ENCODE measurements at regions not wholly inside any gene's neighbourhood (a gene's known extent, or its start where the extent isn't known, plus 50 kb on each side); places are given as distances from the start of the nearest gene placed in this dataset.
"Not testable (repeated sequence)": the region's sequence is repeated elsewhere in the genome, so short reads cannot be mapped to it uniquely, and the experiment has no call there.

DNA sequence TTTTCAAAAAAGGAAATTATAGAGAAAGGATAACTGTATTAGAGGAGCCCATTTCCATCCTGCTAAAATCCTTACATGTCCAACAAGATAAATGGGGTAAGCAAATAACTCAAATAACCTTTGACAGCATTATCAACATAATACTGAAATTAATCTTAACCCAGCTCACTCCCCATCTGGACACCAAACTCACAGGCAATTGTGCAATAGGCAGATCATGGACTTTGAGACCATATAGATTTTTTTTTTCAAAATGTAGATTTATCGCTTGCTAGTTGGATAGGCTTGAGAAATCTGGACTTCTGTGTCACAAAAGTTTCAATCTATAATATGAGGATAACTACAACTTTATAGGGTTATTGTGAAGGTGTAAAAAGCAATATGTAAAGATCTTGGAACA, 134.4 kb upstream of the ASCC3 start:
- DNase-seq = no peak

DNA sequence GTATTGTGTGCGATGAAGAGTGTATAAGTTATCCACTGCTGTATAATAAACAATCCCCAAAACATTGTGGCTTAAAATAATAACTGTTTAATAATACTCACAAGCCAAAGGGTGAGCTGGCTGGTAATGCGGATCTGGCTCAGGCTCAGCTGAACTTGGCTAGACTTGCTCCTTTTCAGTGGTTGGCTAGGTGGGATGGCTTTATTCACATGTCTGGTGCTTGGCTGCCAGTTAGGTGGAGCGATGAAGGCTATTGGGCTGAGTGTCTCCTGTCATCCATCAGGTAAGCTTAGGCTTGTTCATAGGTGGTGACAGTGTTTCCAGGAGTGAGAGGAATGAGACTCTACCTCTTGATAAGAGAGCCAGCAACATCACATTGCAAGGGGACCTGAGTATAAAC, 135.0 kb upstream of the ASCC3 start:
- no peak for DNase-seq

GRCh38 chr6:101018157-101018556, 137.0 kb upstream of the ASCC3 start:
- no peak for DNase-seq

DNA sequence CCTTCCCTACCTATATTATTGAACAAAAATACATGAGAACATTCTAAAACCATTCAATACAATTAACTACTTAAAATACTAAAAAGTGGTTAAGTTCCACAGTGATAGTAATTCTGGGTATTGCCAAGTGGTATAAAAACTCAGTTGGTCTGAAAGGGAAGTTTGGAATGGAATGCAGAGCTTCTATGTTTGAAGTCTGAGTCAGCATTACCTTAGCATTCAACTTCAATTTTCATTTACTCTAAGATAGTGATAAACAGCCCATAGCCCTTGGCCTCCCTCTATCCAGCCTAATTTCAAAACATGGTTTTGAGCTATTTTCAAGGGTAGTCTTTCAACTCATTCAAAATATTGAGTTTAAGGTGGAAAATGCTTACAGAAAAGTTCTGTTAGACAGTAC, 140.4 kb upstream of the ASCC3 start:
- DNase-seq = no peak

- DNase-seq = no peak
Measured at GRCh38 chr6:101042966-101043365, 161.8 kb upstream of the ASCC3 start.

GRCh38 chr6:101058296-101058695, 177.2 kb upstream of the ASCC3 start:
- DNase-seq = no peak

- DNase-seq = no peak
Measured at GRCh38 chr6:101066481-101066880, 185.4 kb upstream of the ASCC3 start.

- no peak for DNase-seq
Measured at GRCh38 chr6:101069191-101069795, 188.2 kb upstream of the ASCC3 start.

DNA sequence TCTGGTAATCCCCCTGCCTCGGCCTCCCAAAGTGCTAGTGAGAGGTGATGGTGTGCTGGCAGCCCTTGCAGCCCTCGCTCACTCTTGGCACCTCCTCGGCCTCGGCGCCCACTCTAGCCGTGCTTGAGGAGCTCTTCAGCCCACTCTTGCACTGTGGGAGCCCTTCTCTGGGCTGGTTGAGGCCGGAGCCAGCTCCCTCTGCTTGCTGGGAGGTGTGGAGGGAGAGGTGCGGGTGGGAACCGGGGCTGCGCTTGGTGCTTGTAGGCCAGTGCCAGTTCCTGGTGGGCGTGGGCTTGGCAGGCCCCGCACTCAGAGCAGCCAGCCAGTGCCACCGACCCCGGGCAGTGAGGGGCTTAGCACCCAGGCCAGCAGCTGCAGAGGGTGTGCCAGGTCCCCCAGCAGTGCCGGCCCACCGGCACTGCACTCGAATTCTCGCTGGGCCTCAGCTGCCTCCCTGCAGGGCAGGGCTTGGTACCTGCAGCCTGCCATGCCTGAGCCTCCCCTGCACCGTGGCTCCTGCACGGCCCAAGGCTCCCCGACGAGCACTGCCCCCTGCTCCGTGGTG, 189.0 kb upstream of the ASCC3 start:
- DNase-seq = no peak

DNA sequence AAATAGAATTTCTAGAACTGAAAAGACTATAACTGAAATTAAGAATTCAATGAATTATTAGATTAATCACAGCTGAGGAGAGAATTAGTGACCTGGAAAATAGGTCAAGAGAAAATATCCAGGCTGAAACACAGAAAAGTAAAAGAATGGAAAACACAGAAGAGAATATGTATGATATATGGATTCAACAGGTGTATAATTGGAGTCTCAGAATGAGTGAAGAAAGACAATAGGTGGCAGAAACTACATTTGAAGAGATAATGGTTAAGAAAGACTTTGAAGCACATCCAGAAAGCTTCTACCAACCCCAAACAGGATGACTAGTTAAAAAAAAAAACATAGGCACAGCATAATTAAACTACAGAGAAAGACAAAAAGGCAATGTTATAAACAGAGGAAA, 196.2 kb upstream of the ASCC3 start:
- DNase-seq = no peak

GRCh38 chr6:101079696-101080270, 198.7 kb upstream of the ASCC3 start:
- no peak for DNase-seq

DNA sequence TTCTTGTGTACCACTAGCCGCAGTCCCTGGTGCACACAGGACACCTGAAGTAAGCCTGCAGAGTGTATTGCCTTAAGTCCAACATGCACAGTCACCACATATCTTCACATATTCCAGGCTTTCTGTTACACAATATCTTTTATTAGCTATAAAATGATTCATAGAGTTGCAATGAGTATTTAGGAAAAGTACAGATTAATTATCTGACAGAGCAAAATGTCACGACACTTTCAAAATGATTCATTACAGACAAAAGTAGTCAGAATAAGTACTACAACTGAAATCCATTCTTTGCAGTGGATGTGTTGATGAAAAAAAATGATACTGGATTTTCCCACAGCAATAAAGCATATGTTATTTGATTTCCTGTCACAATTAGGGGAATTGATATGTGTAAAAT, 199.5 kb upstream of the ASCC3 start:
- no peak for DNase-seq

DNA sequence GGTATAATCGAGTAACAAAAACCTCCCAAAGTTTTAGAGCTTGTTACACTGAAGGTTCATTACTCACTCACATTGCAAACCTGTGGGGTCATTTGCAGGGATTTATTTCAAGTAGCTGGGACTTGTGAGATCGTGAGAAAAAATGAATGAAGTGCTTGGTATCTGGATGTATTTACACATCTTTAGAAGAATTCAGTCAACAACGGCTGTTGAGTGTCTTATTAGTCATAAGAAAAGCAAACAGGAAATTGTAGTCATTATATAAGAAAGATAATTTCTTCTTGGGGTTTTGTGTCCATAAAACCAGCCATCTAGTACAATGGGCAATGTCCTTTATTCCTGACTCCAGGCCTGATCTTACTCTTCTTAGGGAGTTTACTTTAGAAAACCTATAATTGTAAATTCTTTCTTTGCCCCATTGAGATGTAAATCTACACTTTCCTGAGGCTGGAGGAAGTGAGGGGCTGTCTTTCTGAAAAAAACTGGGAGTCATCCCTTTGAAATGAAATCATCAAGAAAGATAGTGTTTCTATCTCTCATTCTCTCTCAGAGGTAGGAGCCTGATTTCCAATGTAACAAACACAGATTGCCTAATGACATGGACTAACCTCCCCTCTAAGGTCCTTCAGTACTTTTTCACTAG, 202.5 kb upstream of the ASCC3 start:
- no peak for DNase-seq

GRCh38 chr6:101085327-101085726, 204.2 kb upstream of the ASCC3 start:
- DNase-seq = no peak

DNA sequence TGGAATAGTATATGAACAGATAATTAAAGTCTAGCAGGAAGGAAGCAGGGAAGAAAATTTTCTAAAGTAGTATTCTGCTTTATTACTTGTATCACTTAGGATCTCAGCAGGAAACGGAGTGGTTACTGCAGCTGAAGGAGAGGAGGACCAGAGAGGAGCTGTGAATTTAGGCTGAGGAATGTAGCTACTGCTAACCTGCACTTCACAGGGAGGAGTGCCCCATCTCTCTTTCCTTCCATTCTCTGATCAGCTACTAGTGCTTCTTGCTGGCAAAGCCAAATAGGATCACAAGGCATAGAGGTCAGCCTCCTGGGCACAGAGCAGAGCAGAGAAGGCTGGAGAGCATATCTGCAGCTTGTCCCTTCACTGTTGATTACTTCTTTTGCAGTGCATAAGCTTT, 205.3 kb upstream of the ASCC3 start:
- no peak for DNase-seq

DNA sequence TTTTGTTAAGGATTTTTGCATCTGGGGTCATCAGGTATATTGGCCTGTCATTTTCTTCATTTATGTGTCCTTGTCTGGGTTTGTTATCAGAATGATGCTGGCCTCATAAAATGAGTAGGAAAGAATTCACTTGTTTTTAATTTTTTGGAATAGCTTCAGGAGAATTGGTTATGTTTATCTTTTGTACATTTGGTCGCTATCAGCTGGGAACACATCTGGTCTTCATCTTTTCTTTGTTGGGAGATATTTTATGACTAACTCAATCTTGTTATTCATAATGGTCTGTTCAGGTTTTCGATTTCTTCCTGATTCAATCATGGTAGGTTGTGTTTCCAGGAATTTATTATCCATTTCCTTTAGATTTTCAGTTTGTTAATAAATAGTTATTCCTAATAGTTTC, 207.5 kb upstream of the ASCC3 start:
- no peak for DNase-seq

DNA sequence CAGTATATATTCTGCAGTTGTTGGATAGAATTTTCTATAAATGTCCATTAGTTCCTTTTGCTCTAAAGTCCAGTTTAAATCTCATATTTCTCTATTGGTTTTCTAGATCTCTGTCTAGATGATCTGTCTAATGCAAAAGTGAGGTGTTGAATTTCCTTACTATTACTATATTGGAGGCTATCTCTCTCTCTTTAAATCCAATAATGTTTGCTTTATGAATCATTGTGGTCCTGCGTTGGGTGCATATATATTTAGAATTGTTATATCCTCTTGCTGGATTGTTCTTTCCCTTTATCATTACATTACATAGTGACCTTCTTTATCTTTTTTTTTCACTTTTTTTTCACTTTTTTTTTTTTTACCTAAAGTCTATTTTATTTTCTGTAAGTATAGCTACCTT, 208.5 kb upstream of the ASCC3 start:
- DNase-seq = no peak

DNA sequence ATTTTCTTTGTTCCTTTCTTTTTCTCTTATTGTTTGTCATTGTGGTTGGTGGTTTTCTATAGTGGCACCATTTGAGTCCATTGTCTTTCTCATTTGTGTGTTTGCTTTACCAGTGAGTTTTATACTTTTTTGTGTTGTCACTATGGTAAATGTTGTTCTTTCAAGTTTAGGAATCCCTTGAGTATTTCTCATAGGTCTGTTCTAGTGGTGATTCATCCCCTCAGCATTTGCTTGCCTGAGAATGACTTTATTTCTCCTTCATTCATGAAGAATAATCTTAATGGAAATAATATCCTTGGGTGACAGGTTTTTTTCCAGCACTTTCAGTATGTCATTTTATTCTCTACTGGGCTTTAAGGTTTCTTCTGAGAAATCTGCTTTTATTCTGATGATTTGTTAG, 209.2 kb upstream of the ASCC3 start:
- DNase-seq = no peak

- DNase-seq = not testable (repeated sequence)
Measured at GRCh38 chr6:101098605-101099004, 217.5 kb upstream of the ASCC3 start.

DNA sequence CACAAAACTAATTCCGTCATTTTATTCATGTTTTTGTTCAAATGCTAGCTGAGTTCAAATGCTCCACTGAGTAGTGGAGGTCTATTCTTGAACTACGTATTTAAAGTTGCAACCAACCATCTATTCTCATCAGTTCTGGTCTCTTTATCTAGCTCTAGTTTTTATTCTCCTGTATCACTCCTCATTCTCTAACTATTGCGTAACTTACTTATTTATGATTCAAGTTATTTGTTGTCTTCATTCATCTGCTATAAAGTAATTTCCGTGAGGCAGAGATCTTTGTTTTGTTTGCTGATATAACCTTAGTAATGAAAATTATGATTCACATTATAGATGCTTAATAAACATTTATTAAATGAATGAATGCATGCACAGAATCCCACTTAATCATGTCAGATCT, 221.6 kb upstream of the ASCC3 start:
- DNase-seq = no peak

DNA sequence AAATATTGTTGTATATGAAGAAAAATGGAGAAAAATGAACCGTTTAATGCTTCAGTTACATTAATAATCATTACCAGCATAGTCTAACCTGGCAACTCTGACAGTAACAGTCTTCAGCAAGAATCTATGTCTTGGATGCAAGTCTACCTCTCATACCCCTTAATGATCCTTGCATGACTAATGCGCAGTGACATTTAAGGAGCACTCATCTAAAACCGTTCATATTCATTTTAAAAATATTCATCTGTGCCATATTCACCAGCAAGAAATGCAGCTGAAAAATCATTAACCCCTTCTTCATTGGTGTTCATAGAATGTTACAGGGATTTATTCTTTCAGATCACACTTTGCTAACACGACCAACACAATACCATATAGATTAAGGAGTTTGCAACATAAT, 227.2 kb upstream of the ASCC3 start:
- DNase-seq = no peak

DNA sequence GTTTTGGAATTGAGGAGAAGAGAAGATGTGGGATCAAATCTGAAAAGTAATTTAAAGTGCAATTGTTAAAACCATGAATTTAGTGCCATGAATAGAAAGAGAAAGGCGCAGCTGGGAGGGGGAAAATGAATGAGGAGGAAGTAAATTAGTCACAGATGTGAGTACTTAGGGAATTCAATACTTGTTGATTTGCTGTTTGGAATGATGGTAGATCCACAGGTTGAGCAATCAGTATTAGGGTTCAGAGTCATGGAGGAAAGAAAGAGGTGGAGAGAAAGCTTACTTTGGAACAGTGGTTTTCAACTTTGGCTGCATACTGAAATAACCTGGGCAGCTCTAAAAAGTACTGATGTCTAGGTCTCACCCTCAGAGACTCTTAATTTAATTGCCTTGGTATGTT, 229.7 kb upstream of the ASCC3 start:
- no peak for DNase-seq

GRCh38 chr6:101113468-101114260, 232.5 kb upstream of the ASCC3 start:
- no peak for DNase-seq

GRCh38 chr6:101114703-101115102, 233.6 kb upstream of the ASCC3 start:
- no peak for DNase-seq

Data from SIG-M5 (cell line).